SKM-1 treated with dmso at 0.1 percent for 144 hours (cell line): ENCODE measurements at regions not wholly inside any gene's neighbourhood (a gene's known extent, or its start where the extent isn't known, plus 50 kb on each side); places are given as distances from the start of the nearest gene placed in this dataset.
A peak's percentile ranks its signal among the peaks of the same experiment; 100 is the strongest.
"Not testable (repeated sequence)": the region's sequence is repeated elsewhere in the genome, so short reads cannot be mapped to it uniquely, and the experiment has no call there.

Experiments used
- DNase-seq: peaks from one replicate; lab custom pipeline; 2025; ENCODE audit not compliant: unreplicated experiment; lab: John Stamatoyannopoulos, UW

DNA sequence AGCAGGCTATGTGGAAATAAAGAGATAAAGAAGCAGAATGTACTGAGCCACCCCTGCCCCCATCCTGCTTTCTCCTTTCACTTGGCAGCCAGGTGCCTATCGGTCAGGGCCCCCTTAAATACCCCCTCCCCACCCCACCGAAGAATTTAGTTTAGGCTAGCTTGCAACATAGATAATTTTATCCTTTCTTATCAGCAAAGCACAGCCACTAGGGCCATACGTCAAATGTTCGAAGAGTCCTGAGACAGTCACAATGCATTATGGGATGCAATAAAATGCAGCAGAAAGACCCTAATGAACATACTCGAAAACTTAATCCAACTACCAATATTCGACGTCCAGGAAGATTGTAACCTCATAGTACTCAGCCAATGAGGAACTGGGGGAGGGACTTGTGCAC, 71.4 kb downstream of the ZNF195 start:
- DNase-seq = not testable (repeated sequence)

DNA sequence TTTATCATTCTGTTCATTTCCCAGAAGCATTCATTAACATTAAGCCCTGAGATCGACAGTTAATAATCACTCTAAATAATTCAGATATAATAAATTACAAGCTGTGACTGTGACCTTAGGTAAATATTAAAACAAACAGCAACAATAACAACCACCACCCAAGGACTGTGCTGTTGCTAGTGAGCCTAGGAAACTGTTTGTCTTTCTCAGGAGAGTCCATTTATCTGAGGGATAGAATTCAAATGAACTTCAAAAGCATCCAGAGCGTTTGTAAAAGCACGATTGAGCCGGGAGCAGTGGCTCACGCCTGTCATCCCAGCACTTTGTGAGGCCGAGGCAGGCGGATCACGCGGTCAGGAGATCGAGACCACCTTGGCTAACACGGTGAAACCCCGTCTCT, 68.8 kb upstream of the MRGPRE start:
- not testable (repeated sequence) for DNase-seq

DNA sequence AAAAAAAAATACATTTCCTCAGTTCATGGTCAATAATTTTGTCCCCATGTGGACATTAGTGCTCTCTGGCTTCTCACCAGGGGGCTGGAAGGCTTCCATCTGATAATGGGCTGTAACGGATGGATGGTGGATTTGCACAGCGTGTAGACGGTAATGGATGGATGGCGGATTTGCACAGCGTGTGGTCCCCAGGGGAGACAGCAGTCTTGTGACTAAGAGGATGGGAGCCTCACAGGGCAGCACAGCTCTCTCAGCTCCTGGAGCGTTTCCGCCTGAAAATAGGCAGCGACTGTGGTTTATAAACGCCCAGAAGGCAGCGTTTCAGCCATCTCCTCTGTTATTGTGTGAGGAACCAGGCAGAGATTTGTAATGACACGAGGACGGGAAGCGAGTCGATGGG, 68.4 kb upstream of the MRGPRE start:
- not testable (repeated sequence) for DNase-seq

DNA sequence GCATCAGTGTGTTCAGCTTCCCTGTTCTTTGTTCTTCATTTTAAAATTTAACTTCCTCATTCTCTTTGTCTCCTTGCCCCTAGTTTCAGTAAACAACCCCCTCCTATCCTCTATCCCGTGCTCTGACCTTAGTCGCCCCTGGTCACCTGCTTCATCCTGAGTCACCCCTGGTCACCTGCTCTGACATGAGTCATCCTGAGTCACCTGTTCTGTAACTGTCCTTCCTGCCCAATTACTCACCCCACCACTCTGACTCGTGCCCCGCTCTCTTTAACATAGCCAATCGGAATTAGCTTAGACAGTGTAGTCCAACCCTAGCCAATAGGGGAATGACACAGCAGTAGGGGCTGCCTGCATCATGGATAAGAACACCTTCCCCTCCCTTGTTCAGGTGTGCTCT, 65.6 kb upstream of the MRGPRE start:
- peak; percentile 15 for DNase-seq

DNA sequence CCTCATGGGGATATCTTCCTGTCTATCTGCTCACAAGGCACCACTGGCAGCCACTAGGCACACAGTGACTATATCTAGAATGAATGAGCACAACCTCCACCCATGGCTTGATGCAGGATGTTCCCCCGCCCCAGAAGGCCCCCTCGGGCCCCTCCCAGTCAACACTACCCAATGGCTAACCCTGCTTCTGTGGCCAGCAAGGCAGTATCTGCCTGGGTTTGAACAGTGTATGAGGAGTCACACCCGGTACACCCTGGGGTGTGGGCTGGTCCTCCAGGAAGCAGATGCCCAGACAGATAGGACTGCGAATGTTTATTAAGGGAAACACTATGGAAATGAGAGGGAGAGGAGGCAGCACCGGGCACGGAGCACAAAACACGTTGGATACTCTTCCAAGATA, 58.3 kb upstream of the MRGPRE start:
- DNase-seq = not testable (repeated sequence)

DNA sequence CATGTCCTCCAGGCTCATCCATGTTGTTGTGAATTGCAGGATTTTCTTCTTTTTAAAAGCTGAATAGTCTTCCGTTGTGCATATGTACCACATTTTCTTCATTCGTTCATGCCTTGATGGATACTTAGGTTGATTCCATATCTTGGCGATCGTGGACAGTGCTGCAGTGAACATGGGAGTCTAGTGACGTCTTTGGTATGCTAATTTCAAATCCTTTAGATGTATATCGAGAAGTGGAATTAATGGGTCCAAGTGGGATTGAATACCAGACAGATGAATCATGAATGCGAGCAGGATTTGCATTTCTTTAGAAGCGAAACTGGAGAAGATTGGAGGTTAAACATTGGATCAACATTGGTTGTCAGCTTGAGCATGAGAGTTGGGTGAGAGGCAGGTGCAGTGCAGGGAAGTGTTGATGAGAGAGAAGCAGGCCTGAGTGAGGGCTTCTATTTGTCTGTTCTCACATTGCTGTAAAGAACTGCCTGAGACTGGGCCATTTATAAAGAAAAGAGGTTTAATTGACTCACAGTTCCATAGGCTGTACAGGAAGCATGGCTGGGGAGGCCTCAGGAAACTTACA, 55.2 kb upstream of the MRGPRE start:
- DNase-seq = not testable (repeated sequence)

DNA sequence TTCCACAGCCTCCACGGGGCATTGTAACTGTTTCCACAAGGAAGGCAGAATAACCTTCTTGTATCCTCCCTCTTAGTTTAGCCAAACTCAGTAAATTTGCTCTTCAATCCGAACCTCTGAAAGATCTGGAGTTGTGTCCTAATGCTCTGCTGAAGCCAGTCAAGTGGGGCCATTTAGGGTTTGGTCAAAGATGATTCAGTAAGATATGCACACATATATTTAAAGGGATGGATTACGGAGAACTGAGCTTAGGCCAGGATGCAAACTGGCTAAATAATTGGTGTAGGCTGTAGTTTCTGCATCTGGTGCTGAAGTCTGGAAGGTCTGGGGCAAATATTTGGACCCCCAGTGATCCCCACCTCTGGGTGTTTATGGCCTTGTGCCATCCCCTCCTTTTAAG, 53.0 kb upstream of the MRGPRE start:
- DNase-seq = not testable (repeated sequence)

DNA sequence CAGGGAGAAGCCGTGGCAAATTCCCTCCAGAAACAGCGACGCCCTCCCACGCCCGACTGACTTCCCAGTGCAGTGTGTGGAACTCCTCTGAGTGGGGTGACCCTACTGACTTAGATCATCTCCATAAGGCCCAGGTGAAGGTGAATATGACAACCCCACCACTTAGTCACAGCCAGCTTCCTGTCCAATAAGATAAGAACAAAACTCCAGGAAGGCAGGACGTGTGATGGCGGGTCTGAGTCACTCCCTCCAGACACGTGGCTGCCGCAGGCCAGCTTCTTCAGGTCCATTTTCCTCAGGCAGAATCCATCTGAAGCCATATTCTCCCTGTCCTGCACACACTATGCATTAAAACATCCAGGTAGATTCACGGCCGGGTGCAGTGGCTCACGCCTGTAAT, 52.0 kb upstream of the MRGPRE start:
- DNase-seq = not testable (repeated sequence)

DNA sequence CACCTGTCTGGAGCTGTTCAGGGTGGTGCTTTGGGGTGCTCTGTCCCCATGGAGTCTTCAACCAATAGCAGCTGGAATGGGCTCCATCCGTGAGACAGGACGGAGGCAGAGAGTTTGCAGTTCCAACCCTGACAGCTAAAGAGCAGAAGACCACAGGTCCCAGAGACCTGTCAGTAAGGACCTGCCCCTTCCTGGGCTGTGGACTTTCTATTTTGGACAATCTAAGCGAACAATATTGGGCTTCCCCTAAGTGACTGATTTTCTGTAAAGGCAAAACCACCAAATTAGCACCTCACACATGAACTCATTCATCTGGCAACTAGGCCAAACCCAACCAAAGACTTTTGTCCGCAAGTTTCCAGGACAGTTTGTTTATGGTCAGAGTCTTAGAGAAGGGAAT, 50.5 kb upstream of the MRGPRE start:
- DNase-seq = not testable (repeated sequence)
